Uterus (tissue), 2 donors: ENCODE measurements at regions not wholly inside any gene's neighbourhood (a gene's known extent, or its start where the extent isn't known, plus 50 kb on each side); places are given as distances from the start of the nearest gene placed in this dataset.

Experiments used
- CTCF ChIP-seq, 4 experiments: fragments of 200-600 bp in 2 of 4; fragments of 450-650 bp in 2 of 4; sonication (generic) in 2 of 4; IDR thresholded peaks; one replicate each; pipeline ENCODE4 v1.5.1; 2016 to 2019; ENCODE audit warnings: antibody characterized with exemption in 4 of 4, mild to moderate bottlenecking in 2 of 4, moderate library complexity in 1 of 4
- POLR2A ChIP-seq, 2 donors: fragments of 450-650 bp; IDR thresholded peaks; one replicate each; pipeline ENCODE4 v1.6.1; 2016; ENCODE audit warnings: antibody characterized with exemption in 2 of 2, mild to moderate bottlenecking in 1 of 2, moderate library complexity in 1 of 2

GRCh38 chr1:5385096-5385799 is 607.0 kb downstream of the NPHP4 start:
- TF ChIP-seq CTCF (IDR thresholded peaks at IDR 0.05) (no peak), POLR2A (IDR thresholded peaks at IDR 0.05) (no peak)
